ENCODE measurements at regions not wholly inside any gene's neighbourhood (a gene's known extent, or its start where the extent isn't known, plus 50 kb on each side); places are given as distances from the start of the nearest gene placed in this dataset.

DNA sequence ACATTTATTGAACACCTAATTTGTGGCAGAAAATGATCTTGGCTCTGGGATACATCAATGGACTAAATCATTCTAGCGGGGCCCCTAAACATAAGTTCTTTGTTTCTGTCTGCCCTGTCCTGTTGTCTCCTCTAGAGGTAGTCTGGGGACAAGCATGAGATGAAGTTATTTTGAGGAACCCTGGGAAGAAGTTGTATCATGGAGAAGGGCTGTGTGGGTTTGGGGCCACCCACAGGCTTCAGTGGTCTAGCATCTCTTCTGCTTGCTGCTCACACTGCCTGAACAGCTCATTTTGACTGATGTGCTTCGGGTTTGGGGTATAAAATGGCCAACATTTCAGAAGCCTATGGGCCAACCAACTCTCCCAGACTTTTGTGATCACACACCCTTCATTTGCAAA, 50.3 kb upstream of the OSBPL11 start:
- TF ChIP-seq CTCF (IDR thresholded peaks at IDR 0.05; ENCODE audit: low read depth, low read length, poor library complexity, severe bottlenecking): no peak
- no peak for TF ChIP-seq EZH2phosphoT487 (IDR thresholded peaks at IDR 0.05; ENCODE audit: borderline replicate concordance, low read length)
